Hindlimb muscle (tissue), 1 donor: ENCODE measurements at regions not wholly inside any gene's neighbourhood (a gene's known extent, or its start where the extent isn't known, plus 50 kb on each side); places are given as distances from the start of the nearest gene placed in this dataset.

Experiments
- DNase-seq: peaks from one replicate; pipeline ENCODE4 v3.0.0-alpha.2; 2013

DNA sequence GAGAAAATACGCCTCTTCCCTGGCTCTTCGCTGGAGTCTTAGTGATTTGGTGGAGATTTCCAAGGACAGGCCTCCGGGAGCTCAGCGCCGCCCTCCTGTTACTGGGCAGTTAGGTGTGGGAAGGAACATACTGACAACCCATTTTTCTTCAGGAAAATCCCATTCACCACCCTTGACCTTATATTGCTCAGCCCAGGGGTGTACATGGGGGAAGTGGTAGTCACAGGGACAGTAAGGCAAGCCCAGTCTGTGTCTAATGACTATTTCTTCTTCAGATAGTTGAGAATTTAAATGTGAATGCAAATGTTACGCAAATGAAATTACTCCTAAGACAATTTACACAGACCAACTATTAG is 119.4 kb downstream of the UQCRFS1 start:
- DNase-seq, result no peak

DNA sequence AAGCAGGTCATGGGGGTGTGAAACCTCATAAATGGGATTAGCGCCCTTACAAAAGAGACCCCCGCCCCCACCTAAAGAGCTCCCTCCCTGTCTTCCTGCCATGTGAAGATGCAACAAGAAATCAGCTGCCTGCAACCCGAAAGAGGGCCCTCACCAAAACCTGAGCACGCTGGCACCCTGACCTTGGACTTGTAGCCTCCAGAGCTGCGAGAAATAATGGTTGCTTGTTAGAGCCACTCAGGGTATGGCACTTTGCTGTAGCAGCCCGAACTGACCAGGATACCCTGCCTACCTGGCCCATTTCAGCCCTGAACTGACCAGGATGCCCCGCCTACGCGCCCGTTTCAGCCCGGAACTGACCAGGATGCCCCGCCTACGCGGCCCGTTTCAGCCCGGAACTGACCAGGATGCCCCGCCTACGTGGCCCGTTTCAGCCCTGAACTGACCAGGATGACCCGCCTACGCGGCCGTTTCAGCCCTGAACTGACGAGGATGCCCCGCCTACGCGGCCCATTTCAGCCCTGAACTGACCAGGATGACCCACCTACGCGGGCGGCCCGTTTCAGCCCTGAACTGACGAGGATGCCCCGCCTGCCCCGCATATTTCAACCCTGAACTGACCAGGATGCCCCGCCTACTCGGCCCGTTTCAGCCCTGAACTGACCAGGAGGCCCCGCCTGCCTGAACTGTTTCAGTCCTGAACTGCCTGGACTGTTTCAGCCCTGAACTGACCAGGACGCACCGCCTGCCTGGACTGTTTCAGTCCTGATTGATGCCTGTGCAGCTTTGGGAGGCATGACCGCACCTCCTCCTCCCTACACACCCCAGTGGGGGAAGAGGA is 120.0 kb downstream of the UQCRFS1 start:
- no peak for DNase-seq

DNA sequence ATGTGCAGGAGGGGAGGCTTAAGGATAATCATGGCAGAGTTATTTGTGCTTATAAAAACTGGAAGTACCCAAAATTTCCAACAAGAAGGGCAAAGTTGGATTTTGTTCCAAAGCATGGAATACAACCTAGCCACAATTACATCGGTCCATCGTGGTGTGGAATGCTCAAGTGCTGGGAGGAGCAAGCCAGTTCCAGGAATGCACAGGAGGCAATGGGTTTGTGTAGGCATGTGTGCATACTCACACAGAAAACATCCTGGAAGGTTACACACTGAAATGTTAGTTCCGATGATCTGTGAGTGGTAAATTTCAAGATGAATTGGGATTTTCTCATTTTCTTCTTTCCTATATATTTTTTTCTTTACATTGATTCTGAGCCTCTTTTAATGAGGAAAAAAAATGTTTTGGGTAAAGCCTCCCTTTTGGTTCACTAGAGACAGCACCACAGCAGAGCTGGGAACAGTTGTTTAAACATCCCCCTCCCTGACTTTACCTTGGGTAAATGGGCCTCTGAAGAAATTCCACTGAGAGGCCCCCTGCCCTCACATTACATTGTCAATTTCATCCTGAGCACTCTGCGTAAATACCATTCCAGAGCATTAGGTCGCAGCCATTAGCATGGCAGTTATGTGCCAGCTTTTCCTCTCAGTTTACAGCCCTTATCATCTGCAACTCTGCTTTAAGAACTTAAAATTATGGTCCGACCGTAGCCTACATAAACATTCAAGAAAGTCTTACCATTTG is 122.0 kb downstream of the UQCRFS1 start:
- DNase-seq, result no peak

DNA sequence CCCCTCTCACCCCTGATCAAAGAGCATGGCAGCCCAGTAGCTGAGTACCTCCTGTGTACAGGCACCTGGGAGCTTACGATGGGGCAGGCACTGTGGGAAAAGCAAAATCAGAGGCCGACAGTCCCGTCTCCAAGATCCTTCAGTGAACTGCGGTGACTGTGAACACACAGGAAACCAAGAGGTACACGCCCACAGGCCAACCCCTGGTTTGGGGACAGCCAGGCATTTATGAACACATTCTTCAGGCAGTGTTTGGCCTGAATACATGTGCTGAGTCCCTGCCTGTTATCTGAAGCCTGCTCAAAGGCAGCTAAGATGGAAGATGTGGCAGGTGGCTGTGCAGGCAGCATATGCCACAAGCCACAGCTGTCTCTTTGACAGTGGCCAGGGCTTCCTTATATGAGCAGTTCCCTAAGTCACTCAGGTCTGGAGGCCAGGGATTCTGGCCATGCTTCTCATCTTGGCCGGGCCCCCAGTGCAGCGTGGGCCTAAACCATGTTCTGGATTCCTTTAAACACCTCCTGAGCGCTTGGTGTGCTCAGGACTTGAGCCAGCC is 123.6 kb downstream of the UQCRFS1 start:
- DNase-seq, result no peak

DNA sequence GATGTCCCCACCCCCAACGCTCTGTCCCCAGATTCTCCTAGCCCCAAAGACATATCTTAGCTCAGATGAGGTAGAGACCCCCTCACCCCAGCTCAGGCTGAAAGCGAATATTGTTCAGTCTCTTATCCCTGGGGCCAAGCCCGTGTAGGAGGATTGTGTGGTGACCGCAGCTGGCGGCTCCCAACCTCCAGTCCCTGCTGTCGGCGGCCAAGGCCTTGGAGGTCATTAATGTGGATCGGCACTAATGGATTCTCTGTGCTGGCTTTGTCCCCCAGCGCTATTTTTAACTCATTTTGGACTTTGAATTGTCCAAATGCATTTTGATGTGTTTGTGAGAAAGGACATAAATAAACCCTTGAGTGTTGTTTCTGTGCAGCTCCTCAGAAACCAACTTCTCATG is 124.2 kb downstream of the UQCRFS1 start:
- no peak for DNase-seq

DNA sequence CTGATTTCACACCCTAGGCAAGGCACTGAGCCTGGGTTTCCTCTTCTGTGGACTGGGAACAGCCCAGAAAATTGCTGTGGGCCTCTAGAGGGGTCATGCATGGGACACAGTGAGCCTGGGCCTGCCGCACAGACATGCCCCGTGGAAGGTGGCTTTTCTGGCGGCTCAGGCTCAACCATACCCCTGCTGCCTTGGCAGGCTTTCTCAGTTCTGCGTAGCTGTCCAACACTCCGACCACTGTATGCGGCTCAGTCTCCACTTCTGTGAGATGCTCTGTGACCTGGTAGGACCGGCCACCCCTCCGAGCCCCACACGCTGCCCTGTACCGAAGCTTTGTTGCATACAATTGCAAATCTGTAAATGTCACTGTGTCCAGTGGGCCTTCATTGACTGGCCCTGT is 126.3 kb downstream of the UQCRFS1 start:
- DNase-seq, result no peak

DNA sequence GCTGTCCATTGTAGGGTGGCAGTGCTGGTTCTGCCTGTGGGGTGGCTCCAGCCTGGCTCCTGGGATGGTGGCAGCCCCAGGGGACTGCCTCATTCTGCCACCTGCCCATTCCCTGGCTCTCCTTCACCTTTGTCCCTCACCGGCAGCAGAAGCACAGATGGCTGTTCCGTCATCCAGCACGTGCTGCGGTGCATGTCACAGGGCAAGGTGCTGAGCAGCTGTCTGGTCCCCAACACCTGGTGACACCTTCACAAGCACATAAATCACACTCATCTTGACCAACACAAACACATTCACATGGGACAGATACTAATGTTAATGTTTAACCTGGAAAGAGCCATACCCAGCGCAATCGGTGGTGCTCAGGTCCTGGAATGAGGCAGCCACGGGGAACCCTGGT is 126.8 kb downstream of the UQCRFS1 start:
- no peak for DNase-seq

DNA sequence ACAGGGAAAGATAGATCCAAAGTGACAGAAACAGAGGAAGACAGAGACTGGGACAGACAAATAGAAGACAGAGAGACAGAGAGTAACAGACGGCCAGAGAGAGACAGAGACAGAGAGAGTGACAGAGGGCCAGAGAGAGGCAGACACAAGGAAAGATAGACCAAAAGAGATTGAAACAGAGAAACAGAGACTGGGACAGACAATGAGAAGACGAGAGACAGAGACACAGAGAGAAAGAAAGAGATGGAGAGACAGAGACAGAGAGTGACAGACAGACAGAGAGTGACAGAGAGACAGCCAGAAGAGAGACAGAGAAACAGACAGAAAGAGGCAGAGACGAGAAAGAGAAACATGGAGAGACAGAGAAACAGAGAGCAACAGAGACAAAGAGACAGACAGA is 127.3 kb downstream of the UQCRFS1 start:
- no peak for DNase-seq

DNA sequence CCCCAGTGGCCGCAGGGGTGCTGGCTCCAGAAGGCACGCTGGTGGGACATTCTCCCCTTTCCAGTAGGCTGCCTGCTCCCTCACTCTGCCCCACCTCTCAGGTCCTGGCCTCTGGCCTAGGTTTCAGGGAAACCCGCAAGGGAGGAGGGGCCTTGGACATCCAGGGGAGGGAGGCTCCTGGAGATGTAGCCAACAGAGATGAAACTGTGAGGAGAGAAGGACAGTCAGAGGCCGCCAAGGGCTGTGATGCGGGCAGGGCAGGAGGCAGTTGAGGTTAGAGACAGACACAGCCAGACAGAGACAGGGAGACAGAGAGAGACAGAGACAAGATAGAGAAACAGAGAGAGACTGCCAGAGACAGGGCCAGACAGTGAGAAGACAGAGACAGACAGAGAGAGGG is 127.7 kb downstream of the UQCRFS1 start:
- DNase-seq, result no peak

DNA sequence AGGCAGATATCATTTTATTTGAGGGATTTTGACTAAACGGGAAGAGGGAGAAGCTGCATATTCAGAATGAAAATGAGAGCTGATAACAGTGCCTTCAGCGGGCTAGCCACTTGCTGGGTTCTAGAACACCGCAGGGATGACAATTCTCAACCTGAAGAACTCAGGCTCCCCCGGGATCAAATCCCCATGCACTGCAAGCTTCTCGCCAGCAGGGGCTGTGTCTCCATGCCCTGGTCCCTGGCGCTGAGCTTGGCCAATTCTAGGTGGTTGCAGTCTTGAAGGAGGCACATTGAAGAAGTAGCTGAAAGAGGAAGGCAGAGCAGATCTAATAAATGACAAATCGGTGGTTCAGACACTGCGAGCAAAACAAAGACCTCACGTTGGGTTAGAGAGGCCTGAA is 128.7 kb downstream of the UQCRFS1 start:
- no peak for DNase-seq

DNA sequence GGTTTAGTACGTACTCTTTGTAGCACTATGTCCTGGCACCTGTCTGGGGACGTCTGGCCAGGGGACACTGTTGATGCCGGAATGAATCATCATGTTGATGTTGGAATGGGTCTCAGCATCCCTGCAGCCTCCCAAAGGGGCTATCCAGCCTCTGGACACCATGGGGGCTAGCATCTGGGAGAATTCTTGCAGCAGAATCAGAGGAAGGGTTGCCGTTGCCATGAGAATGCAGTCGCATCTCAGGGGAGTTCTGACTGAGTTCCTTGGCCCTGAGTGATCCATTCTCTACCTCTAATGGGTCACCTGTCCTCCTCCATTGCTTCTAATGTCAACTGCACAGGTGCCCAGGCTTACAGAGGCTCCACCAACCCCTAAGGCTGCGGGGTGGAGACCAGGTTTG is 129.1 kb downstream of the UQCRFS1 start:
- DNase-seq, result no peak

DNA sequence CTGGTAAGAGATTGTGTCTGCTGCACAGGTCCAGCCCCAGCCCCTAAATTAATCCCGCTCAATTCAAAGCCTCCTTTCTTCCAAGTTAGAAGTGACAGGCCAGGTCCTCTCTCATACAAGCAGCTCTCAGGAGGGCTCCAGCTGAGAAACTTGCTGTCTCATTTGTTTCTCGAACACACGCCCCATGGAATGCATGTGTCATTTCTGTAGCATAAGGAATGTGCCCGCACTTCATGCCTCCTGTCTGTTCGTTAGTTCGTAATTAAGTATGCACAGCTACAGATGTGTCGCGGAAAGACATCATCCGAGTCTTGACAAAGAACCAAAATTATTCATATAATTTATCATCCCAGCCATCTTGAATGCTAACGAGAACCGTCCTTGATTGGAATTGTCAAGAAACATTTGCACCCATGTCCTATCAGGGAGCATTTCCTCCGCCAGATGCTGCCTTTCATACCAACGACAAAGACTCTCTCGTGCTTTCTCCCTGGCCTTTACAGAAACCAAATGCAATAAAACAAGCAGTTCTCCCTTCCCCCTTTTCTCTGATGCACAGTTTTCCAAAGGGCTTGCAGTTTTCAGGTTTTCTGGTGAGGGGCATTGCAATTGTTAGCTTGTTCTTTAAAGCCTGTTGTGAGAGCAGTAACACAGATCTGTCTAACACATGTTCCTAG is 133.5 kb downstream of the UQCRFS1 start:
- DNase-seq, result no peak

DNA sequence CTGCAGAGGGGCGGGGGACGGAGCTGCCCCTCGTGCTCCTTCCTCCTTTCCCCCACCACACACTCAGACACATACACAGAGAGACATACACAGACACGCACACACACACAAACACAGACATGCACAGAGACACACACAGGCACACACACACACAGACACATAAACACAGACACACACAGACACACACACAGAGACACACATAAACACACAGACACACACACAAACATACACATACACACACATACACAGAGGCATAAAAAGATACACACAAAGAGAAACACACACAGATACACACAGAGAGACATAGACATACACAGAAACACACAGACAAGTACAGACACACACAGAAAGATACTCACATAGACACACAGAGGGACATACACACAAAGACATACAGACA is 136.0 kb downstream of the UQCRFS1 start:
- DNase-seq, result no peak

DNA sequence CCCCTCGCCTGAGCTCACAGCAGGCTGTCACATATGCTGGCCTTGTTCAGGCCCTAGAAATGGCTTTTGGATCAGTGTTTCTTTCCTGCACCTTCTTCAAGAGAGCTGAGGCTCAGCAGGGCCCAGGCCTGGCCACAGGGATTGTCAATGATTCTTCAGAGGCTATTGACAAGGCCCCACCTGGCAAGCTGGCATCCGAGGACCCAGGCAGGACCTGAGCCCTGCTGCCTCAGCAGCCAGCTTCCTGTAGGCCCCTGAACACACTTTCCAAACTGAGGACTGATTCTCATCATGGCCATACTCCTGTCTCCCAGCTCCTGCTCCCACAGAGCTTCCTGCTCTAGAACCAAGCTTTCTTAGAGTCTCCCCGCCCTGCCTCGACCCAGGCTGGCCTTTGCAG is 136.8 kb downstream of the UQCRFS1 start:
- DNase-seq, result no peak

DNA sequence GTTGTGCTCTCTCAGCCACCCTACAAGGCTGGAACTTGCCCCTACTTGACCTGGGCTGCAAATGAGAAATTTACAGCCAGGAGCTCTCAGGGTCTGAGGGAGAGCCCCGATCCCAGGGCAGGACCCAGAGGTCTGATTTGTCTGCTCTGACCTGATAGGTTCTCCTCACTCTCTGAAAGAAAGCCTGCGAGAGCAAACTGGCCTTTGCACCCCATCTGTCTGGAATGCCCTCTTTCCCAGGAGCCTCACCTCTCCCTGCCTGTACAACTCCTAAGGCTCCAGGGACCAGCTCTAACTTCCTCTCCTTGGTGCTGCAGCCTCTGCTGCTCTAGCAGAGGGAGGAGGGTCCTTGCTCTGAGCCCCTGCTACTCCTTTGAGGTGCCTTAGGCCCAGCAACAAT is 137.8 kb downstream of the UQCRFS1 start:
- DNase-seq, result no peak

DNA sequence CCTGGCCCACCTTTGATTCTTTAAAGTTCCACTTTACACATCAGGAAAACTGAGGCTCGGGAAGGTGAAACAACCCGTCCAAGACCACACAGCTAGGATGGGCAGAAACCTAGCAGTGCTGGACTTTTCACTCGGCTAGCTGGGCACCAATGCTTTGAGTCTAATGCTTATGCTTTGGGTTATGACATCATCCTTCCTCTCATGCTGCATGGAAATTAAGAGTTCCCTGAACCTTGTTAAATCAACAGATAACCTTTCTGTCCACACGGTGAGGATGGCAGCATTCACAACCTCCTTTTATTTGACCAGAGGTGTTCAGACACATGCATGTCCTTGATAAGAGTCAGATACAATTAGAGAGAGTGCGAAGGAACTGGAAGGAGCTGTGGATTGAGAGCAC is 138.4 kb downstream of the UQCRFS1 start:
- no peak for DNase-seq

DNA sequence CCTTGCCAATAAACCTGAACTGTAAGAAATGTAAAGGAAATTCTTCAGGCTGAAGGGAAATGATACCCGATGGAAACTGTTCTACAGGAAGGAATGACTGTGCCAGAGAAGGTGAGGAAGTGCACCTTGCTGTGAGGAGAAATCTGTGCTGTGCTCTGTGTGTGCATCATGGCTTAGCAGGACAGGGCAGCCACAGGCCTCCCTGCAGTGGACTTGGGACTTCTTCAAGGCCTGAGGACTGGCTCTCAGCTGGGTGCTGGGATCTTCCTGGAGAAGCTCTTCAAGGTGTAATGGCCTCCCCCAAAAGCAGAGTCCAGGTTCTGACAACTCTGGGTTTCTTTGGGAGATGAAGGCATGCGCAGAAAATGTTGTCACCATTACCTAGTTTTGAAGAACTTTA is 145.1 kb downstream of the UQCRFS1 start:
- no peak for DNase-seq

DNA sequence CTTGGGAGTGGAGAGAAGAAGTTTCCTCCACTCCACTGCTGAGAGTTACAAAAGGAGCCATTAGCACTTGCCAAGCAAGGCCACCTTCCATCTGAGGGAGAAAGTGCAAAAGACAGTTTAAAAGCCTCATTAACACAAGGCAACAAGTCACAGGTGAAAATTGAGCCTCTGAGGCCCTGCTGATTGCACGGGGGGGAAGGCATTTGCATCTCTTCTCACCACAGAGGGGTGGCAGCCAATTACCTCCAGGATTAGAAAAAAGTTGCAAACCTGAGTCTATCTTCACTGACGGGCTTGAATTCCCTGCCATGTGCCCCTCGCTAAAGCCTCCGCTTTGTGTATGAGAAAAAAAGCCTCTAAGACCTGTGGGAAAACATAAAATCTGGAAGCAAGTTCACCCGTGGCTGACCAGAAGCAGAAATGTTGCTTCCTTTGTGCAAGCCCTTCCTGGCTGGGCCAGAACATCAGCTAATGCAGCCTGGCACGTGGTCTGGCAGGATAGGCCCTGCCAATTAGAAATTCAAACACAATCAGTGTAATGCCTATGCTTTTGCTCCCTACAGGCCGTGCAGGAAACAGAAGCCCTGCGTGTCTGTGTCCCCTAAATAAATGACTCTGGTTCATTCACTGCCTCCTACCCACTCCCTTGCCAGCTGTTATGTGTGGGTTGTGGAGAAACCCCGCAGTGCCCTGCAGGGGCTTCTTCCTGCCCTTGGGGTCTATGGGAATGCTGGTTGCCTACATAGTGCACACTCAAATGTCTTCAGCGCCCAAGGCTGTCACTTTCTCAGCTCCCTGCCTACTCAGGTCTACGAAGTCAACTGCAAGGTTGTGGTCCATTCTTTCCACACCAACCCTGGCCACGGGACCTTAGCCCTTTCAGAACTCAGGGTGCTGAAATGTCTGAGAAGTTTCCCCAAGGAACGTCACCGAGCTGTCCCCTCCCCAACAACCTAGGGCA is 150.2 kb downstream of the UQCRFS1 start:
- DNase-seq, result no peak

DNA sequence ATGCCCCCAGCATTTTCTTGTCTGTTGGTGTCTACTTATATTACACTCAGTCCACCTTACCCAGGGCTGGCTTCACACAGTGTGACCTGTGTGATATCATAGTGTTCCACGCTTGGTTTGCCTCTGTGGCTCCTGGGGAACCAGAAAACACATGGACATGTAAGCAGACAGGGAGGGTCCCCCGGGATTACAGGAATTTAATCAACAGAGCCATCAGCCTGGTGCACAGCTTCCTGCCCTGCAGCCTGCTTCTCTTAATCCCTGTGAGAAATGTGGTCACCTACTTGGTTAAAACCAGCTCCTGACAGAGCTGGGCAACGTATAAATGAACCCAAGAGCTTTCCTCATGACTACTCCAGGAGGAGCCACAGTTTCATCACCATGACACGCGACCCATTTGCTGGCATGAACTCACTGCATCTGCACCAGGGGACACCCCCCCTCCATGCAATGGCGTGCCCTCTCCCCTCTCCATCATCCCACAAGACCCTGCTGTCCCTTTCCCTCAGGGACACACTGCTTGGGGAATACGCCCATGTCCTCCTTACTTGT is 152.1 kb downstream of the UQCRFS1 start:
- DNase-seq, result no peak

DNA sequence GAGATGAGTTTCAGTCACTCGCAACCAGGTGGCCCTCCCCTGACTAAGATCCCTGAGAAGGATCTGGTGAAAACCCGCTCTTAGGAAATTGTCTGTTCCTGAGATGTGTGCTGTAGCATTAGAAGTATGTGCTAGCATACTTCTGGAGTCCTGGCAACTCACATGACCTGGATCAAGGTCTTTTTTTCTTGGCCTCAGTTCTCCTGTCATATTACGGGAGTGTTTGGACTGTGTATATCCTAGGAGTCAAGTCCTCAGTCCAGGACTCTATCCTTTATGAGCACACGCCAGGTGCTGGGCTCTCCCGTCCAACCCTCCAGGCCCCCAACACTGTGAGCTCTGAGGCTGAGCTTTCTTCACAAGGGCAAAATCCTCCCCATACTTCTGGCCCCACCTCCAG is 156.4 kb downstream of the UQCRFS1 start:
- DNase-seq, result no peak

DNA sequence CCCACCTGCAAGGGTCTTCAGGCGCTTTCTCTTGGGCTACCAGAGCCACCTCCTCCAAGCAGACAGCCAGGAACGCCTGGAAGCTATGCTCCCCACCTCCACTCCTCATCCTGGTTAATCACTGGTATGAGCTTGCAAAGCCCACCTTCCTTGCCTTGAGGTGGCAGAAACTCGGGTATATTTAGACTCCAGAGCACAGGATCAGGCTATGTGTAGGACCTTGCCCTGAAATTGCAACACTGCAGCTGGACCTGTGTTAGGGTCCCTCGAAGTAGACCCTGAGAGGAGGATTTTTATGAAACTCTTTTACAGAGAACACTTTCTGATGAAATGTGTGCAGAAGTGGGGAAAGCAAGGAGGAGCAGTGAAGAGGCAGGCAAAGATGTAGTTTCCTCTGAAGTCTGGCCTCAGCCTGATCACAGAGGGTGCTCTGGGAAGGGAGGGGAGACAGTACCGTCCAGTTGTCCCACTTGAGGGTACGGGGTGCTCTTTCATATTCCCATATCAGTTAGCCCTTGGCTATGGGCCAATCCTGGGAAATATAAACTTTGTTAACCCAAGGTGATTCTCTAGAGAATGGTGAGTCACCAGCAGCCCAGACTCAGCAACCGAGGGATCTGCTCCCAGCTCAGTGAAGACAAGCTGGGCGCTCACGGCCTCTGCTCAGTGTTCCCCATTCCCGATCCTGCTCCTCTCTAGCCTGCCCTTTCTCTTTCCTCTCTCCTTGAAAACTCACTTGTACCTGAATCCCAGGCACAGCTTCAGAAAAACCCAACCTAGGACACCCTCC is 157.9 kb downstream of the UQCRFS1 start:
- DNase-seq, result no peak
